PC-3 (cell line): ENCODE measurements at regions not wholly inside any gene's neighbourhood (a gene's known extent, or its start where the extent isn't known, plus 50 kb on each side); places are given as distances from the start of the nearest gene placed in this dataset.

Experiments used
- EZH2phosphoT487 ChIP-seq: fragments of 300-600 bp; sonication (generic); IDR thresholded peaks from 2 replicates; pipeline ENCODE4 v1.6.1; 2018; ENCODE audit warnings: mild to moderate bottlenecking, antibody characterized with exemption, low read length, borderline replicate concordance
- TF ChIP-seq, protein P1 (sequence below): fragments of 300-600 bp; sonication (generic); conservative IDR thresholded peaks from 2 replicates; pipeline ENCODE4 v1.5.1; 2017; ENCODE audit warnings: antibody characterized with exemption, low read depth, mild to moderate bottlenecking, low read length

DNA sequence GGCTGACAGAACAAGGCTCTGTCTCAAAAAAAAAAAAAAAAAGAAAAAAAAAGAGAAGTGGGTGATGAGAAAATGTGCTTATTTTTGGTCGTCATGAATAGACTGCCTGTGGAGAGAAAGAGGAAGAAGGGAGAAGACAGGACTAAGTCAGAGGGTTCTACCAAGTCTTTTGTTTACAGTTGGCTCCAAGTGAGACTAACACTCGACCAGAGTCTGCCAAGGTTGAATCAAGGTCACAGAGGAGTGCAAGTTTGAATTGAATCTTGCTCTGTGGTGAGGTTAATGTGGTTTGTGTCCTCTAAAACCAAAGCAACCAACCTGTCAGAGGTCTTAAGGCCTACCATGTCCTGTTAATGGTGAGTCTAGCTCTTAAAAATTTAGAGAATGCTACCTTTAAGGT lies 334.1 kb upstream of the GRM7 start:
- no peak for TF ChIP-seq EZH2phosphoT487
- TF ChIP-seq, protein P1, sequence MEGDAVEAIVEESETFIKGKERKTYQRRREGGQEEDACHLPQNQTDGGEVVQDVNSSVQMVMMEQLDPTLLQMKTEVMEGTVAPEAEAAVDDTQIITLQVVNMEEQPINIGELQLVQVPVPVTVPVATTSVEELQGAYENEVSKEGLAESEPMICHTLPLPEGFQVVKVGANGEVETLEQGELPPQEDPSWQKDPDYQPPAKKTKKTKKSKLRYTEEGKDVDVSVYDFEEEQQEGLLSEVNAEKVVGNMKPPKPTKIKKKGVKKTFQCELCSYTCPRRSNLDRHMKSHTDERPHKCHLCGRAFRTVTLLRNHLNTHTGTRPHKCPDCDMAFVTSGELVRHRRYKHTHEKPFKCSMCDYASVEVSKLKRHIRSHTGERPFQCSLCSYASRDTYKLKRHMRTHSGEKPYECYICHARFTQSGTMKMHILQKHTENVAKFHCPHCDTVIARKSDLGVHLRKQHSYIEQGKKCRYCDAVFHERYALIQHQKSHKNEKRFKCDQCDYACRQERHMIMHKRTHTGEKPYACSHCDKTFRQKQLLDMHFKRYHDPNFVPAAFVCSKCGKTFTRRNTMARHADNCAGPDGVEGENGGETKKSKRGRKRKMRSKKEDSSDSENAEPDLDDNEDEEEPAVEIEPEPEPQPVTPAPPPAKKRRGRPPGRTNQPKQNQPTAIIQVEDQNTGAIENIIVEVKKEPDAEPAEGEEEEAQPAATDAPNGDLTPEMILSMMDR: no peak
